ENCODE measurements at regions not wholly inside any gene's neighbourhood (a gene's known extent, or its start where the extent isn't known, plus 50 kb on each side); places are given as distances from the start of the nearest gene placed in this dataset.

DNA sequence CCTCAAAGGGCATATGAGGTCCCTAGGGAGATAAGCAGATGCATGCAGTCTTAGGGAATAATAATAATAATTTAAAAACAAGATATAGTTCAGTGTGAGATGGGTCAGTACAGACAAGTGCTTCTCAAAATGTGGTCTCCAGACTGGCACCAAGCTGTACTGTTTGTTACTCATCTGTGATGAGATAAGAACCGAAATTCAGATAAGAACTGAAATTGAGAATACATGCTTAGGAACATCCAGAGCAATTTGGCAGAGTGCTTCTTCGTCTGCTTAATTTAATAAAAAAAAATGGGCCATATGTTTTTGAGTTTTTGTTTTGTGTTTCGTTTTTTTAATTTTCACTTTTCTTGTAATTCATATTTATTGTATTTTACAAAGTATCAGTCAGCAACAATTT is 86.5 kb upstream of the SGCD start:
- no peak for DNase-seq (ENCODE audit: low spot score)
- no peak overlapping the region for H4K8ac ChIP-seq (ENCODE audit: low read depth, low read length)
- no peak overlapping the region for H2BK5ac ChIP-seq (ENCODE audit: low read length)
- H3K14ac ChIP-seq (ENCODE audit: low read length): no peak overlapping the region
- H2BK12ac ChIP-seq (ENCODE audit: low read length): no peak overlapping the region
- no peaks in the 10 kb centered on the region for H3K4me1 ChIP-seq (ENCODE audit: control insufficient read depth in 2 of 2, insufficient read depth in 1 of 2, low read depth in 1 of 2, low read length in 2 of 2)
- no peaks in the 10 kb centered on the region for H3K36me3 ChIP-seq (replicated peaks in 1 of 2; ENCODE audit: control insufficient read depth in 2 of 2, insufficient read depth in 2 of 2, low read length in 2 of 2)
- H3K4ac ChIP-seq (ENCODE audit: low read length): no peak overlapping the region
- no peak overlapping the region for H2AFZ ChIP-seq (ENCODE audit: low read length)
- no peak overlapping the region for H3K27ac ChIP-seq (replicated peaks; ENCODE audit: low read length)
- no peak overlapping the region for H3K4me3 ChIP-seq (ENCODE audit: low read length in 2 of 2)
- H3K27me3 ChIP-seq (ENCODE audit: control insufficient read depth in 3 of 3, insufficient read depth in 3 of 3, low read depth in 1 of 3, low read length in 3 of 3): no peaks in the 10 kb centered on the region
- no peak overlapping the region for H4K91ac ChIP-seq (ENCODE audit: low read depth, low read length, poor library complexity)
- no CpG with 5 or more reads among the region's 3 CpGs for WGBS, 2 donors (ENCODE audit: extremely low coverage in 2 of 2, insufficient read length in 2 of 2, insufficient replicate concordance in 1 of 2)
- no peak overlapping the region for H3K18ac ChIP-seq (ENCODE audit: low read length)
- no peak overlapping the region for H3K9ac ChIP-seq (ENCODE audit: low read depth, low read length, poor library complexity)
- no peak overlapping the region for H3K23ac ChIP-seq (ENCODE audit: low read depth, low read length, poor library complexity)
- no peak overlapping the region for H2BK15ac ChIP-seq (ENCODE audit: low read length)
- no peak overlapping the region for H2AK5ac ChIP-seq (ENCODE audit: low read depth, low read length)
- H2BK120ac ChIP-seq (ENCODE audit: low read depth, low read length): no peak overlapping the region
- no peaks in the 10 kb centered on the region for H3K79me1 ChIP-seq (ENCODE audit: low read depth, low read length)
- H3K9me3 ChIP-seq (replicated peaks in 1 of 2; ENCODE audit: control insufficient read depth in 2 of 2, insufficient read depth in 1 of 2, low read depth in 1 of 2, low read length in 2 of 2): no peaks in the 10 kb centered on the region
- no peak overlapping the region for H3K4me2 ChIP-seq (ENCODE audit: insufficient read depth, low read length, poor library complexity, severe bottlenecking)

DNA sequence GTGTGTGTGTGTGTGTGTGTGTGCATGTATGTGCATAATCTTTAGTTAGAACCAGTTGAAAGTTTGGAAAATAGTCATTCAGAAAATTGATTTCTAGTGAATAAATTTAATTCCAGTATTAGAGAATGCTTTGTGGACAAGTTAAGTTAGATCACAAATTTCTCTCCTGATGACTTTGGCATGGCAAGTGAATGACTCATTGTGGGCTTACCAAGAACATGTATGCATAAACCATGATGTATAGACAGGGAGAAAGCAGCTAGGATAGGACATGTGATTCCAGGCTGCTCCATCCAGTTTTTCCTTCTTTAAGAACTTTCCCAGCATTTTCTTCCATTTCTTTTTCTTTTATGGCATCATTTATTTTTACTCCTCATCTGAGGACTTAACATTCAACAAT is 85.7 kb upstream of the SGCD start:
- Histone ChIP-seq H3K14ac (ENCODE audit: low read length) (no peak overlapping the region), H3K36me3 (replicated peaks in 1 of 2; ENCODE audit: control insufficient read depth in 2 of 2, insufficient read depth in 2 of 2, low read length in 2 of 2) (no peaks in the 10 kb centered on the region), H2AFZ (ENCODE audit: low read length) (no peak overlapping the region), H2BK12ac (ENCODE audit: low read length) (no peak overlapping the region), H3K27ac (replicated peaks; ENCODE audit: low read length) (no peak overlapping the region), H3K23ac (ENCODE audit: low read depth, low read length, poor library complexity) (no peak overlapping the region), H4K91ac (ENCODE audit: low read depth, low read length, poor library complexity) (no peak overlapping the region), H3K9me3 (replicated peaks in 1 of 2; ENCODE audit: control insufficient read depth in 2 of 2, insufficient read depth in 1 of 2, low read depth in 1 of 2, low read length in 2 of 2) (no peaks in the 10 kb centered on the region), H3K4ac (ENCODE audit: low read length) (no peak overlapping the region), H2BK5ac (ENCODE audit: low read length) (no peak overlapping the region), H3K4me2 (ENCODE audit: insufficient read depth, low read length, poor library complexity, severe bottlenecking) (no peak overlapping the region), H3K18ac (ENCODE audit: low read length) (no peak overlapping the region), H4K8ac (ENCODE audit: low read depth, low read length) (no peak overlapping the region), H3K4me1 (ENCODE audit: control insufficient read depth in 2 of 2, insufficient read depth in 1 of 2, low read depth in 1 of 2, low read length in 2 of 2) (no peaks in the 10 kb centered on the region), H2BK120ac (ENCODE audit: low read depth, low read length) (no peak overlapping the region), H2BK15ac (ENCODE audit: low read length) (no peak overlapping the region), H3K27me3 (ENCODE audit: control insufficient read depth in 3 of 3, insufficient read depth in 3 of 3, low read depth in 1 of 3, low read length in 3 of 3) (no peaks in the 10 kb centered on the region), H3K9ac (ENCODE audit: low read depth, low read length, poor library complexity) (no peak overlapping the region), H2AK5ac (ENCODE audit: low read depth, low read length) (no peak overlapping the region), H3K79me1 (ENCODE audit: low read depth, low read length) (no peaks in the 10 kb centered on the region), H3K4me3 (ENCODE audit: low read length in 2 of 2) (no peak overlapping the region)
- DNase-seq (ENCODE audit: low spot score): no peak

GRCh38 chr5:156245895-156246294 is 81.1 kb upstream of the SGCD start:
- H3K9ac ChIP-seq (ENCODE audit: low read depth, low read length, poor library complexity): no peak overlapping the region
- no peak overlapping the region for H3K27ac ChIP-seq (replicated peaks; ENCODE audit: low read length)
- H4K8ac ChIP-seq (ENCODE audit: low read depth, low read length): no peak overlapping the region
- no peaks in the 10 kb centered on the region for H3K4me1 ChIP-seq (ENCODE audit: control insufficient read depth in 2 of 2, insufficient read depth in 1 of 2, low read depth in 1 of 2, low read length in 2 of 2)
- H2BK120ac ChIP-seq (ENCODE audit: low read depth, low read length): no peak overlapping the region
- no peak overlapping the region for H3K4ac ChIP-seq (ENCODE audit: low read length)
- H3K79me1 ChIP-seq (ENCODE audit: low read depth, low read length): no peaks in the 10 kb centered on the region
- no CpG with 5 or more reads among the region's 1 CpG for WGBS, 2 donors (ENCODE audit: extremely low coverage in 2 of 2, insufficient read length in 2 of 2, insufficient replicate concordance in 1 of 2)
- H3K9me3 ChIP-seq (replicated peaks in 1 of 2; ENCODE audit: control insufficient read depth in 2 of 2, insufficient read depth in 1 of 2, low read depth in 1 of 2, low read length in 2 of 2): no peaks in the 10 kb centered on the region
- H2BK15ac ChIP-seq (ENCODE audit: low read length): no peak overlapping the region
- no peak overlapping the region for H3K23ac ChIP-seq (ENCODE audit: low read depth, low read length, poor library complexity)
- no peak overlapping the region for H2AFZ ChIP-seq (ENCODE audit: low read length)
- H3K27me3 ChIP-seq (ENCODE audit: control insufficient read depth in 3 of 3, insufficient read depth in 3 of 3, low read depth in 1 of 3, low read length in 3 of 3): no peaks in the 10 kb centered on the region
- H3K36me3 ChIP-seq (replicated peaks in 1 of 2; ENCODE audit: control insufficient read depth in 2 of 2, insufficient read depth in 2 of 2, low read length in 2 of 2): no peaks in the 10 kb centered on the region
- H2BK5ac ChIP-seq (ENCODE audit: low read length): no peak overlapping the region
- no peak overlapping the region for H3K4me2 ChIP-seq (ENCODE audit: insufficient read depth, low read length, poor library complexity, severe bottlenecking)
- H4K91ac ChIP-seq (ENCODE audit: low read depth, low read length, poor library complexity): no peak overlapping the region
- DNase-seq (ENCODE audit: low spot score): no peak
- H2BK12ac ChIP-seq (ENCODE audit: low read length): no peak overlapping the region
- H2AK5ac ChIP-seq (ENCODE audit: low read depth, low read length): no peak overlapping the region
- no peak overlapping the region for H3K18ac ChIP-seq (ENCODE audit: low read length)
- no peak overlapping the region for H3K14ac ChIP-seq (ENCODE audit: low read length)
- no peak overlapping the region for H3K4me3 ChIP-seq (ENCODE audit: low read length in 2 of 2)

DNA sequence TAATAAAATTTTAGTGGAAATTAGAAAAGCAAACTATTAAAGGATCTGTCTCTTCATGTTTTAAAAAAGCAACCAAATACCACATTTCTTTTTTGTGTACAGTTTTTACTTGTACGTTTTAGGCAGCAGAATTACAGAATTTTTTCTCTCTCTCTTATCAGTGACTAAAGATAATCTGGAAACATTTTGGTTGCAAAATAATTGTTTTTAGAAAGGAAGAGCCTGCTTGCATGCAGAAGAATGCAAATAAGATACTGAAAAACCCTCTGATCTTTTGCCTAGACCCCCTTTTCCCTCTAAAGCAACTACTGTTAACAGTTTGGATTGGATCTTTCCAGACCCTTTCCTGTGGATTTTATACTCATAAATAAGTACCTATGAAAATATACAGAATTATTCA is 75.9 kb upstream of the SGCD start:
- no peak overlapping the region for H2AFZ ChIP-seq (ENCODE audit: low read length)
- DNase-seq (ENCODE audit: low spot score): no peak
- H3K4me1 ChIP-seq (ENCODE audit: control insufficient read depth in 2 of 2, insufficient read depth in 1 of 2, low read depth in 1 of 2, low read length in 2 of 2): no peaks in the 10 kb centered on the region
- H3K9ac ChIP-seq (ENCODE audit: low read depth, low read length, poor library complexity): no peak overlapping the region
- H2BK120ac ChIP-seq (ENCODE audit: low read depth, low read length): no peak overlapping the region
- WGBS, 2 donors (ENCODE audit: extremely low coverage in 2 of 2, insufficient read length in 2 of 2, insufficient replicate concordance in 1 of 2): no CpG with 5 or more reads among the region's 1 CpG
- no peaks in the 10 kb centered on the region for H3K36me3 ChIP-seq (replicated peaks in 1 of 2; ENCODE audit: control insufficient read depth in 2 of 2, insufficient read depth in 2 of 2, low read length in 2 of 2)
- H2AK5ac ChIP-seq (ENCODE audit: low read depth, low read length): no peak overlapping the region
- H3K18ac ChIP-seq (ENCODE audit: low read length): no peak overlapping the region
- H2BK15ac ChIP-seq (ENCODE audit: low read length): no peak overlapping the region
- no peak overlapping the region for H4K8ac ChIP-seq (ENCODE audit: low read depth, low read length)
- H3K9me3 ChIP-seq (replicated peaks in 1 of 2; ENCODE audit: control insufficient read depth in 2 of 2, insufficient read depth in 1 of 2, low read depth in 1 of 2, low read length in 2 of 2): no peaks in the 10 kb centered on the region
- H3K23ac ChIP-seq (ENCODE audit: low read depth, low read length, poor library complexity): no peak overlapping the region
- no peak overlapping the region for H2BK5ac ChIP-seq (ENCODE audit: low read length)
- H3K27ac ChIP-seq (replicated peaks; ENCODE audit: low read length): no peak overlapping the region
- H3K14ac ChIP-seq (ENCODE audit: low read length): no peak overlapping the region
- no peak overlapping the region for H3K4me3 ChIP-seq (ENCODE audit: low read length in 2 of 2)
- no peak overlapping the region for H3K4me2 ChIP-seq (ENCODE audit: insufficient read depth, low read length, poor library complexity, severe bottlenecking)
- no peak overlapping the region for H3K4ac ChIP-seq (ENCODE audit: low read length)
- no peak overlapping the region for H2BK12ac ChIP-seq (ENCODE audit: low read length)
- H3K79me1 ChIP-seq (ENCODE audit: low read depth, low read length): no peaks in the 10 kb centered on the region
- H3K27me3 ChIP-seq (ENCODE audit: control insufficient read depth in 3 of 3, insufficient read depth in 3 of 3, low read depth in 1 of 3, low read length in 3 of 3): no peaks in the 10 kb centered on the region
- no peak overlapping the region for H4K91ac ChIP-seq (ENCODE audit: low read depth, low read length, poor library complexity)
